ENCODE measurements at regions not wholly inside any gene's neighbourhood (a gene's known extent, or its start where the extent isn't known, plus 50 kb on each side); places are given as distances from the start of the nearest gene placed in this dataset.

- H3K9me2 ChIP-seq (replicated peaks; ENCODE audit: insufficient read depth, low read length) = no peaks in the 10 kb centered on the region
- no peak overlapping the region for H3K4me3 ChIP-seq (ENCODE audit: low read length)
- no peaks in the 10 kb centered on the region for H3K4me1 ChIP-seq (ENCODE audit: low read length)
- no peak overlapping the region for H3K27ac ChIP-seq (ENCODE audit: low read length)
- H3K27me3 ChIP-seq (replicated peaks; ENCODE audit: insufficient read depth, low read length) = no peaks in the 10 kb centered on the region
- no peaks in the 10 kb centered on the region for H3K9me3 ChIP-seq (replicated peaks; ENCODE audit: insufficient read depth, low read length)
- no peak overlapping the region for H2AFZ ChIP-seq (ENCODE audit: low read length)
- H3F3A ChIP-seq (ENCODE audit: insufficient read depth, low read length) = no peaks in the 10 kb centered on the region
- DNase-seq = no peak
- H3K9ac ChIP-seq (ENCODE audit: low read length) = no peak overlapping the region
- no peaks in the 10 kb centered on the region for H4K20me1 ChIP-seq (ENCODE audit: insufficient read depth, low read length)
- no peak overlapping the region for H3K4me2 ChIP-seq (ENCODE audit: low read depth, low read length)
- H3K36me3 ChIP-seq (replicated peaks; ENCODE audit: insufficient read depth, low read length) = no peaks in the 10 kb centered on the region
- no peaks in the 10 kb centered on the region for H3K79me2 ChIP-seq (ENCODE audit: low read length)
- TF ChIP-seq EZH2 (optimal IDR thresholded peaks at IDR 0.05; ENCODE audit: low read depth, low read length) = no peak
- TF ChIP-seq EZH2phosphoT487 (IDR thresholded peaks at IDR 0.05; ENCODE audit: low read length) = no peak
- TF ChIP-seq CTCF (IDR thresholded peaks at IDR 0.05; ENCODE audit: low read length) = no peak
Measured at GRCh38 chr2:128396500-128396891, 77.8 kb upstream of the HS6ST1 start.

DNA sequence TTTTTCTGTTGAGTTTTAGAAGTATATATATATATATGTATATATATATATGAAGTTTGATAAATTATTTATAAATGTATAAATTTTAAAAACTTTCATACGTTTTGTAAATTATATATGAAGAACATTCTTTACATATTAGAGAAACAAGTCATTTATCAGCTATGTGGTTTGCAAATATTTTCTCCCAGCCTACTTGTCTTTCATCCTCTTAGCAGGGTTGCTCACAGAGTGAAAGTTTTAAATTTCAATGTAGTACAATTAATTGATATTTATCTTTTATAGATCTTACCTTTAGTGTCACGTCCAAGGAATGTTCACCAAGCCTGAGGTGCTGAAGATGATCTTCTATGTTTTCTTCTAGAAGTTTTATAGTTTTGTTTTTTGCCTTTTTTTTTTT, 78.3 kb upstream of the HS6ST1 start:
- H3K4me2 ChIP-seq (ENCODE audit: low read depth, low read length) = no peak overlapping the region
- no peak overlapping the region for H2AFZ ChIP-seq (ENCODE audit: low read length)

GRCh38 chr2:128399256-128399655, 80.6 kb upstream of the HS6ST1 start:
- Histone ChIP-seq H3K4me2 (ENCODE audit: low read depth, low read length) (no peak overlapping the region), H3K9me3 (replicated peaks; ENCODE audit: insufficient read depth, low read length) (no peaks in the 10 kb centered on the region), H3K27me3 (replicated peaks; ENCODE audit: insufficient read depth, low read length) (no peaks in the 10 kb centered on the region), H3K9me2 (replicated peaks; ENCODE audit: insufficient read depth, low read length) (no peaks in the 10 kb centered on the region), H2AFZ (ENCODE audit: low read length) (no peak overlapping the region), H3K79me2 (ENCODE audit: low read length) (no peaks in the 10 kb centered on the region), H3K9ac (ENCODE audit: low read length) (no peak overlapping the region), H3K27ac (ENCODE audit: low read length) (no peak overlapping the region), H3F3A (ENCODE audit: insufficient read depth, low read length) (no peaks in the 10 kb centered on the region), H3K4me3 (ENCODE audit: low read length) (no peak overlapping the region), H3K36me3 (replicated peaks; ENCODE audit: insufficient read depth, low read length) (no peaks in the 10 kb centered on the region), H4K20me1 (ENCODE audit: insufficient read depth, low read length) (no peaks in the 10 kb centered on the region), H3K4me1 (ENCODE audit: low read length) (no peaks in the 10 kb centered on the region)
- TF ChIP-seq EZH2 (optimal IDR thresholded peaks at IDR 0.05; ENCODE audit: low read depth, low read length) (no peak), EZH2phosphoT487 (IDR thresholded peaks at IDR 0.05; ENCODE audit: low read length) (no peak), CTCF (IDR thresholded peaks at IDR 0.05; ENCODE audit: low read length) (no peak)
- no peak for DNase-seq

More for the DNA sequence above, 78.3 kb upstream of the HS6ST1 start:
- Histone ChIP-seq H3K9me3 (replicated peaks; ENCODE audit: insufficient read depth, low read length) (no peaks in the 10 kb centered on the region), H3K27me3 (replicated peaks; ENCODE audit: insufficient read depth, low read length) (no peaks in the 10 kb centered on the region), H3K4me1 (ENCODE audit: low read length) (no peaks in the 10 kb centered on the region), H3K36me3 (replicated peaks; ENCODE audit: insufficient read depth, low read length) (no peaks in the 10 kb centered on the region), H3K4me3 (ENCODE audit: low read length) (no peak overlapping the region), H3K9ac (ENCODE audit: low read length) (no peak overlapping the region), H3K9me2 (replicated peaks; ENCODE audit: insufficient read depth, low read length) (no peaks in the 10 kb centered on the region), H4K20me1 (ENCODE audit: insufficient read depth, low read length) (no peaks in the 10 kb centered on the region), H3K79me2 (ENCODE audit: low read length) (no peaks in the 10 kb centered on the region), H3F3A (ENCODE audit: insufficient read depth, low read length) (no peaks in the 10 kb centered on the region), H3K27ac (ENCODE audit: low read length) (no peak overlapping the region)
- DNase-seq = no peak
- TF ChIP-seq CTCF (IDR thresholded peaks at IDR 0.05; ENCODE audit: low read length) (no peak), EZH2 (optimal IDR thresholded peaks at IDR 0.05; ENCODE audit: low read depth, low read length) (no peak), EZH2phosphoT487 (IDR thresholded peaks at IDR 0.05; ENCODE audit: low read length) (no peak)
